HG03469 (cell line): ENCODE measurements at regions not wholly inside any gene's neighbourhood (a gene's known extent, or its start where the extent isn't known, plus 50 kb on each side); places are given as distances from the start of the nearest gene placed in this dataset.

Experiments used
- ATAC-seq: cut with Tn5 transposase; IDR thresholded peaks from one replicate; pipeline ENCODE4 v1.9.1; 2021; ENCODE audit warnings: mild to moderate bottlenecking, moderate library complexity, moderate number of reproducible peaks; ENCODE audit not compliant: unreplicated experiment

GRCh38 chr17:71959154-71959553 lies 161.7 kb upstream of the SOX9 start:
- no peak for ATAC-seq

- ATAC-seq, result no peak
These were observed 157.5 kb upstream of the SOX9 start for GRCh38 chr17:71963351-71963750.

GRCh38 chr17:71963791-71964190 lies 157.0 kb upstream of the SOX9 start:
- no peak for ATAC-seq

GRCh38 chr17:71964559-71964958 lies 156.3 kb upstream of the SOX9 start:
- no peak for ATAC-seq

- ATAC-seq, result no peak
These were observed 154.8 kb upstream of the SOX9 start for GRCh38 chr17:71966055-71966454.

GRCh38 chr17:71966459-71967313 lies 154.1 kb upstream of the SOX9 start:
- no peak for ATAC-seq

GRCh38 chr17:71969500-71969899 lies 151.3 kb upstream of the SOX9 start:
- ATAC-seq, result no peak

GRCh38 chr17:71970312-71970711 lies 150.5 kb upstream of the SOX9 start:
- ATAC-seq, result peak; percentile 82

GRCh38 chr17:71974051-71974450 lies 146.8 kb upstream of the SOX9 start:
- ATAC-seq, result no peak

- ATAC-seq, result no peak
These were observed 145.5 kb upstream of the SOX9 start for GRCh38 chr17:71975331-71975801.

GRCh38 chr17:71976011-71976649 lies 144.7 kb upstream of the SOX9 start:
- no peak for ATAC-seq

- ATAC-seq, result no peak
These were observed 142.4 kb upstream of the SOX9 start for GRCh38 chr17:71978435-71978834.

- ATAC-seq, result no peak
These were observed 140.6 kb upstream of the SOX9 start for GRCh38 chr17:71980171-71980570.

- no peak for ATAC-seq
These were observed 137.0 kb upstream of the SOX9 start for GRCh38 chr17:71983828-71984227.

- ATAC-seq, result no peak
These were observed 135.4 kb upstream of the SOX9 start for GRCh38 chr17:71985111-71986039.

- no peak for ATAC-seq
These were observed 133.9 kb upstream of the SOX9 start for GRCh38 chr17:71986886-71987285.

- no peak for ATAC-seq
These were observed 133.2 kb upstream of the SOX9 start for GRCh38 chr17:71987634-71988033.

GRCh38 chr17:71989117-71989516 lies 131.7 kb upstream of the SOX9 start:
- ATAC-seq, result no peak

GRCh38 chr17:71993363-71993762 lies 127.5 kb upstream of the SOX9 start:
- ATAC-seq, result no peak

- ATAC-seq, result no peak
These were observed 125.2 kb upstream of the SOX9 start for GRCh38 chr17:71995590-71995989.

GRCh38 chr17:72004011-72004427 lies 116.8 kb upstream of the SOX9 start:
- no peak for ATAC-seq
